Osteoblast (primary cell): ENCODE measurements at regions not wholly inside any gene's neighbourhood (a gene's known extent, or its start where the extent isn't known, plus 50 kb on each side); places are given as distances from the start of the nearest gene placed in this dataset.

Source experiments
- DNase-seq: peaks from one replicate; pipeline ENCODE4 v3.0.0; 2011; ENCODE audit warnings: low spot score, mixed read lengths; ENCODE audit not compliant: insufficient read length; ENCODE audit errors: missing footprints
- H2AFZ ChIP-seq: 2 replicates; pipeline ENCODE4 v1.6.0; 2011; ENCODE audit warnings: mild to moderate bottlenecking, low read length
- H3K27ac ChIP-seq: 2 replicates; pipeline ENCODE4 v1.5.1; 2011; ENCODE audit warnings: mild to moderate bottlenecking, low read depth, low read length, moderate library complexity
- H3K27me3 ChIP-seq: 2 replicates; pipeline ENCODE4 v1.6.0; 2012; ENCODE audit warnings: mild to moderate bottlenecking, control low read depth, inconsistent platforms, low read length, moderate library complexity; ENCODE audit not compliant: insufficient read depth
- H3K36me3 ChIP-seq: 2 replicates; pipeline ENCODE4 v1.5.1; 2011; ENCODE audit warnings: mild to moderate bottlenecking, low read length, control low read depth, moderate library complexity; ENCODE audit not compliant: insufficient read depth
- H3K4me1 ChIP-seq: 2 replicates; pipeline ENCODE4 v1.5.1; 2011; ENCODE audit warnings: mild to moderate bottlenecking, low read length, control low read depth, moderate library complexity; ENCODE audit not compliant: insufficient read depth
- H3K4me2 ChIP-seq: 2 replicates; pipeline ENCODE4 v1.6.0; 2011; ENCODE audit warnings: mild to moderate bottlenecking, low read length; ENCODE audit not compliant: insufficient read depth
- H3K4me3 ChIP-seq: fragments of 200-600 bp; sonication (generic); 3 replicates; pipeline ENCODE4 v1.5.1; 2012; ENCODE audit warnings: mild to moderate bottlenecking, low read length, inconsistent platforms; ENCODE audit not compliant: insufficient read depth
- H3K79me2 ChIP-seq: 2 replicates; pipeline ENCODE4 v1.6.0; 2012; ENCODE audit warnings: mild to moderate bottlenecking, low read length, control low read depth, inconsistent platforms; ENCODE audit not compliant: insufficient read depth
- H3K9me3 ChIP-seq: 2 replicates; pipeline ENCODE4 v1.5.1; 2011; ENCODE audit warnings: low read depth, low read length, control low read depth
- H4K20me1 ChIP-seq: 2 replicates; pipeline ENCODE4 v1.6.0; 2012; ENCODE audit warnings: mild to moderate bottlenecking, low read length, control low read depth; ENCODE audit not compliant: insufficient read depth
- CTCF ChIP-seq: IDR thresholded peaks from 2 replicates; pipeline ENCODE4 v1.5.1; 2011; ENCODE audit warnings: mild to moderate bottlenecking, low read depth, low read length, moderate library complexity; ENCODE audit errors: extremely low read depth

GRCh38 chr2:146844226-146844990 lies 1000.4 kb upstream of the ACVR2A start:
- Histone ChIP-seq H3K4me3 (no peak overlapping the region), H3K4me1 (no peaks in the 10 kb centered on the region), H4K20me1 (no peaks in the 10 kb centered on the region), H3K27ac (no peak overlapping the region), H3K79me2 (no peaks in the 10 kb centered on the region), H3K9me3 (no peaks in the 10 kb centered on the region), H2AFZ (peak overlapping the region; percentile 3), H3K4me2 (peak overlapping the region; percentile 16), H3K27me3 (no peaks in the 10 kb centered on the region), H3K36me3 (no peaks in the 10 kb centered on the region)
- TF ChIP-seq CTCF, result no peak
- no peak for DNase-seq

- no peaks in the 10 kb centered on the region for H3K27me3 ChIP-seq
- DNase-seq, result no peak
- no peak overlapping the region for H2AFZ ChIP-seq
- H3K4me1 ChIP-seq, result no peaks in the 10 kb centered on the region
- no peaks in the 10 kb centered on the region for H4K20me1 ChIP-seq
- H3K27ac ChIP-seq, result no peak overlapping the region
- TF ChIP-seq CTCF, result no peak
- no peaks in the 10 kb centered on the region for H3K36me3 ChIP-seq
- no peaks in the 10 kb centered on the region for H3K79me2 ChIP-seq
- H3K4me2 ChIP-seq, result no peak overlapping the region
- H3K4me3 ChIP-seq, result no peak overlapping the region
- no peaks in the 10 kb centered on the region for H3K9me3 ChIP-seq
These were observed 1007.0 kb upstream of the ACVR2A start for GRCh38 chr2:146837857-146838256.

DNA sequence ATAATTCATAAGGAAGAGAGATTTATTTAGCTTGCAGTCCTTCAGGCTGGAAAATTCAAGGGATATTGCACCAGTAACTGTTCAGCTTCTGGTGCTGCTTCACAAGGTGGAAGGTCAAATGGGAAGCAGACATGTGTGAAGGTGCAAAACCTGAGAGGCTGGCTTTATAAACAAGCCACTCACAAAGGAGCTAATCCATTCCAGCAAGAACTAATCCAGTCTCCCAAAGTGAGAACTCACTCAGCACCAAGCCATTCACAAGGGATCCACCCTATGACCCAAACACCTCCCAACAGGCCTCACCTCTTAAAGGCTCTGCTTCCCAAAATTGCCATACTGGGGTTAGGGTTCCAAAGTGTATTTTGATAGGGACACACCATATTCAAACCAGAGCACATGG lies 1018.4 kb upstream of the ACVR2A start:
- no peak overlapping the region for H3K4me2 ChIP-seq
- no peaks in the 10 kb centered on the region for H4K20me1 ChIP-seq
- no peaks in the 10 kb centered on the region for H3K27me3 ChIP-seq
- no peak overlapping the region for H2AFZ ChIP-seq
- H3K36me3 ChIP-seq, result no peaks in the 10 kb centered on the region
- no peaks in the 10 kb centered on the region for H3K9me3 ChIP-seq
- H3K4me3 ChIP-seq, result no peak overlapping the region
- no peak for TF ChIP-seq CTCF
- H3K79me2 ChIP-seq, result no peaks in the 10 kb centered on the region
- H3K4me1 ChIP-seq, result peaks cover 7% of the 10 kb centered on the region
- H3K27ac ChIP-seq, result no peak overlapping the region
- DNase-seq, result no peak

- H3K27me3 ChIP-seq, result no peaks in the 10 kb centered on the region
- no peak overlapping the region for H3K27ac ChIP-seq
- no peaks in the 10 kb centered on the region for H4K20me1 ChIP-seq
- H3K4me1 ChIP-seq, result peaks cover 25% of the 10 kb centered on the region
- H2AFZ ChIP-seq, result no peak overlapping the region
- no peaks in the 10 kb centered on the region for H3K9me3 ChIP-seq
- no peak overlapping the region for H3K4me3 ChIP-seq
- TF ChIP-seq CTCF, result peak; percentile 20
- peak overlapping the region; percentile 29 for H3K4me2 ChIP-seq
- peak; percentile 61 for DNase-seq
- H3K79me2 ChIP-seq, result no peaks in the 10 kb centered on the region
- no peaks in the 10 kb centered on the region for H3K36me3 ChIP-seq
These were observed 1023.0 kb upstream of the ACVR2A start for GRCh38 chr2:146821836-146822316.
